ENCODE measurements at regions not wholly inside any gene's neighbourhood (a gene's known extent, or its start where the extent isn't known, plus 50 kb on each side); places are given as distances from the start of the nearest gene placed in this dataset.

DNA sequence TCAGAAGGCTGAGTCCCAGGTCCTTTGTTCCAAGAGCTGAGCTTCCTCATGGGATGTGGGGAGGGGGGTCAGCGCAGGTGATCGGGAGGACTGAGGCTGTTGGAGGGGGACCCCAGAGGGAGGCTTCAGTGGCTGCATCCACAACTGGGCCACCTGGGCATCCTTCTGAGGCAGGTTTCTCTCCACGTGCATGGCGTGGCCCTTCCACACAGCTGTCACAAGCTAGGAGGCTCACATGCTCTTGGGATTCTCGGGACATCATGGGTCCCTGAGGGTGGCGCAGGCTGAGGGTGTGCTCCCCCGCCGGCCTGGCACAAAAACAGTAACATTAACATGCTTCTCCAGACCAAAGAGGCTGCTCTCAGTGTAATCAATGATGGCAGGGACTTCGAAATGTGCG is 229.6 kb upstream of the AJAP1 start:
- TF ChIP-seq CTBP1 (IDR thresholded peaks at IDR 0.05; ENCODE audit: borderline replicate concordance) (no peak), TARDBP (IDR thresholded peaks at IDR 0.05) (no peak), FOXA1 (IDR thresholded peaks at IDR 0.05) (no peak), ELF4 (IDR thresholded peaks at IDR 0.05) (no peak)
